SU-DHL-6 (cell line): ENCODE measurements at regions not wholly inside any gene's neighbourhood (a gene's known extent, or its start where the extent isn't known, plus 50 kb on each side); places are given as distances from the start of the nearest gene placed in this dataset.

Source experiments
- CTCF ChIP-seq: fragments of 200-600 bp; sonication (generic); IDR thresholded peaks from one replicate; pipeline ENCODE4 v1.5.1; 2017; ENCODE audit warnings: antibody characterized with exemption, mild to moderate bottlenecking, low read length, moderate library complexity; ENCODE audit not compliant: insufficient read depth, poor library complexity, severe bottlenecking
- EZH2phosphoT487 ChIP-seq: fragments of 200-600 bp; sonication (generic), shearing (Covaris generic); conservative IDR thresholded peaks from 2 replicates; pipeline ENCODE4 v1.6.1; 2018; ENCODE audit warnings: mild to moderate bottlenecking, antibody characterized with exemption, low read length, moderate library complexity, mixed read lengths

- TF ChIP-seq CTCF (no peak), EZH2phosphoT487 (no peak)
These were observed 158.6 kb downstream of the CYLD start for GRCh38 chr16:50900391-50900942.
